Neutrophil (primary cell): ENCODE measurements at regions not wholly inside any gene's neighbourhood (a gene's known extent, or its start where the extent isn't known, plus 50 kb on each side); places are given as distances from the start of the nearest gene placed in this dataset.

Experiments used
- H3K27ac ChIP-seq: fragments of 200-600 bp; sonication (generic); 2 replicates; pipeline ENCODE4 v1.5.1; 2016; ENCODE audit warnings: mild to moderate bottlenecking, moderate library complexity
- H3K27me3 ChIP-seq: fragments of 200-600 bp; sonication (generic); 2 replicates; pipeline ENCODE4 v1.6.0; 2016; ENCODE audit warnings: mild to moderate bottlenecking
- H3K36me3 ChIP-seq: fragments of 200-600 bp; sonication (generic); 2 replicates; pipeline ENCODE4 v1.5.1; 2017
- H3K4me1 ChIP-seq, 2 experiments: fragments of 200-600 bp in 1 of 2; sonication (generic) in 1 of 2; 1 replicate in 1 of 2; 2 replicates in 1 of 2; pipeline versions ENCODE4 v1.5.1 to v1.6.1; 2013 to 2016; ENCODE audit warnings: low read depth in 1 of 2, low read length in 1 of 2, mild to moderate bottlenecking in 1 of 2, moderate library complexity in 1 of 2; ENCODE audit not compliant: control insufficient read depth in 1 of 2, insufficient read depth in 1 of 2
- H3K4me3 ChIP-seq, 2 experiments: fragments of 200-600 bp in 1 of 2; sonication (generic) in 1 of 2; 1 replicate in 1 of 2; 2 replicates in 1 of 2; pipeline ENCODE4 v1.5.1; 2013 to 2016; ENCODE audit warnings: low read depth in 1 of 2, low read length in 1 of 2, mild to moderate bottlenecking in 1 of 2, moderate library complexity in 1 of 2
- H3K9me3 ChIP-seq: fragments of 200-600 bp; sonication (generic); 2 replicates; pipeline ENCODE4 v1.5.1; 2016
- TF ChIP-seq, protein P1 (sequence below): fragments of 200-600 bp; sonication (generic); IDR thresholded peaks from 2 replicates; pipeline ENCODE4 v1.5.1; 2016; ENCODE audit warnings: antibody characterized with exemption

GRCh38 chr4:159489646-159490045 lies 386.8 kb downstream of the RAPGEF2 start:
- no peak overlapping the region for H3K4me3 ChIP-seq

GRCh38 chr4:159495515-159496236 lies 392.8 kb downstream of the RAPGEF2 start:
- H3K27me3 ChIP-seq, result no peaks in the 10 kb centered on the region
- H3K27ac ChIP-seq, result no peak overlapping the region
- H3K9me3 ChIP-seq, result no peaks in the 10 kb centered on the region
- H3K4me3 ChIP-seq, result no peak overlapping the region
- no peaks in the 10 kb centered on the region for H3K36me3 ChIP-seq
- TF ChIP-seq, protein P1, sequence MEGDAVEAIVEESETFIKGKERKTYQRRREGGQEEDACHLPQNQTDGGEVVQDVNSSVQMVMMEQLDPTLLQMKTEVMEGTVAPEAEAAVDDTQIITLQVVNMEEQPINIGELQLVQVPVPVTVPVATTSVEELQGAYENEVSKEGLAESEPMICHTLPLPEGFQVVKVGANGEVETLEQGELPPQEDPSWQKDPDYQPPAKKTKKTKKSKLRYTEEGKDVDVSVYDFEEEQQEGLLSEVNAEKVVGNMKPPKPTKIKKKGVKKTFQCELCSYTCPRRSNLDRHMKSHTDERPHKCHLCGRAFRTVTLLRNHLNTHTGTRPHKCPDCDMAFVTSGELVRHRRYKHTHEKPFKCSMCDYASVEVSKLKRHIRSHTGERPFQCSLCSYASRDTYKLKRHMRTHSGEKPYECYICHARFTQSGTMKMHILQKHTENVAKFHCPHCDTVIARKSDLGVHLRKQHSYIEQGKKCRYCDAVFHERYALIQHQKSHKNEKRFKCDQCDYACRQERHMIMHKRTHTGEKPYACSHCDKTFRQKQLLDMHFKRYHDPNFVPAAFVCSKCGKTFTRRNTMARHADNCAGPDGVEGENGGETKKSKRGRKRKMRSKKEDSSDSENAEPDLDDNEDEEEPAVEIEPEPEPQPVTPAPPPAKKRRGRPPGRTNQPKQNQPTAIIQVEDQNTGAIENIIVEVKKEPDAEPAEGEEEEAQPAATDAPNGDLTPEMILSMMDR, result no peak
- no peaks in the 10 kb centered on the region for H3K4me1 ChIP-seq

More at GRCh38 chr4:159489646-159490045, 386.8 kb downstream of the RAPGEF2 start:
- H3K4me1 ChIP-seq, result no peaks in the 10 kb centered on the region
- H3K27ac ChIP-seq, result no peak overlapping the region
- peaks cover 24% of the 10 kb centered on the region for H3K27me3 ChIP-seq
- no peaks in the 10 kb centered on the region for H3K9me3 ChIP-seq
- TF ChIP-seq, protein P1, result no peak
- no peaks in the 10 kb centered on the region for H3K36me3 ChIP-seq

DNA sequence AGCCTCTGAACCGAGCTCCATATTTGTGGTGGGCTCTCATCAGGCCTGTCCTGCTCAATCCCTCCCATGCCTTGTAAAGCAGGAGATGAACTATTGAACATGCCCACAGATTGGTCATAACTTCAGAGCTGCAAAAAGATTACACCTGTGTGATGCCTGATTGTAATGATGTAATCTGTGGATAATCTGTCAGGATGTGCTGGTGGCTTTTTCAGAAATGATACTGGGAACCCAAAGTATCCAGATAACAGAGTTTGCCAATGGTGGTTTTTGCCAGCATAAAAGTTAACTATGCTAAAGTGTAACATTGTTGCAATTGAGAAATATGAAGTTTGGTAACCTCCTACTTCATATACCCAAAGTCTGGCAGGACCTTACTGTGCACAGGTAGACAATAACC lies 393.4 kb downstream of the RAPGEF2 start:
- H3K36me3 ChIP-seq, result no peaks in the 10 kb centered on the region
- H3K27ac ChIP-seq, result no peak overlapping the region
- TF ChIP-seq, protein P1, result no peak
- no peaks in the 10 kb centered on the region for H3K4me1 ChIP-seq
- H3K9me3 ChIP-seq, result no peaks in the 10 kb centered on the region
- H3K27me3 ChIP-seq, result no peaks in the 10 kb centered on the region
- H3K4me3 ChIP-seq, result no peak overlapping the region

DNA sequence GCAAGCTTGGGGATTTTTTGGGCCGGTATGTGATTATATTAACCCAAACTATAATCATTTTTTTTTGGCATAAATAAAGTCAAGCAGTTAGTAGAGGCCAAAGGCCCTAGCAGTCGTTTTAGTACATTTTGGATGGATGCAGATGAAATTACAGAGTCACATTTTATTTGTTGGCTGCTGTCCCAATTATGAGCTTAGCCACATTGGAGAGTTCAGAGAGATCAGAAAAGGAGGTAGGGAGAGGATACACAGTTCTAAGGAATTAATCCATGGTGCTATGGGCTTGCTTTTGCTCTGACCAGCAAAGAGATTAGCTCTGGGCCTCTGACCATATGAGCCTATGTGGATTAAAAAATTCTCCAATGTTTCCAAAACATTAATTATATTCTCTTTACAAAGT lies 395.1 kb downstream of the RAPGEF2 start:
- peaks cover 4% of the 10 kb centered on the region for H3K27me3 ChIP-seq
- no peak overlapping the region for H3K4me3 ChIP-seq
- H3K9me3 ChIP-seq, result no peaks in the 10 kb centered on the region
- H3K27ac ChIP-seq, result no peak overlapping the region
- TF ChIP-seq, protein P1, result no peak
- no peaks in the 10 kb centered on the region for H3K36me3 ChIP-seq
- H3K4me1 ChIP-seq, result no peaks in the 10 kb centered on the region

GRCh38 chr4:159498446-159499115 lies 395.7 kb downstream of the RAPGEF2 start:
- Histone ChIP-seq H3K9me3 (no peaks in the 10 kb centered on the region), H3K36me3 (no peaks in the 10 kb centered on the region), H3K27ac (no peak overlapping the region), H3K4me1 (no peaks in the 10 kb centered on the region), H3K27me3 (peaks cover 6% of the 10 kb centered on the region), H3K4me3 (no peak overlapping the region)
- TF ChIP-seq, protein P1, result no peak
